GM12878 (cell line): ENCODE measurements at regions not wholly inside any gene's neighbourhood (a gene's known extent, or its start where the extent isn't known, plus 50 kb on each side); places are given as distances from the start of the nearest gene placed in this dataset.

Source experiments
- CUX1 ChIP-seq: IDR thresholded peaks from 2 replicates; pipeline ENCODE4 v1.6.1; 2012; ENCODE audit warnings: improper control_type of control experiment, low read depth, low read length; ENCODE audit not compliant: insufficient replicate concordance
- ELK1 ChIP-seq: IDR thresholded peaks from 2 replicates; pipeline ENCODE4 v1.6.1; 2012; ENCODE audit warnings: low read depth, low read length, improper control_type of control experiment
- MAX ChIP-seq: IDR thresholded peaks from 2 replicates; pipeline ENCODE4 v1.6.1; 2012; ENCODE audit warnings: low read depth, low read length, improper control_type of control experiment
- PKNOX1 ChIP-seq: fragments of 450-650 bp; IDR thresholded peaks from 2 replicates; pipeline ENCODE4 v1.6.1; 2016; ENCODE audit warnings: mild to moderate bottlenecking
- POU2F2 ChIP-seq: IDR thresholded peaks from 3 replicates; pipeline ENCODE4 v1.6.1; 2011; ENCODE audit warnings: low read depth, mild to moderate bottlenecking, low read length, borderline replicate concordance
- RUNX3 ChIP-seq: IDR thresholded peaks from 2 replicates; pipeline ENCODE4 v1.6.1; 2012; ENCODE audit warnings: low read length, inconsistent platforms
- SMC3 ChIP-seq: IDR thresholded peaks from 2 replicates; pipeline ENCODE4 v1.6.1; 2011; ENCODE audit warnings: low read length, improper control_type of control experiment, borderline replicate concordance
- SUZ12 ChIP-seq: fragments of 200-600 bp; sonication (generic); IDR thresholded peaks from one replicate; pipeline ENCODE4 v1.6.1; 2018; ENCODE audit warnings: antibody characterized with exemption, mild to moderate bottlenecking; ENCODE audit not compliant: unreplicated experiment
- TAF1 ChIP-seq: IDR thresholded peaks from 2 replicates; pipeline ENCODE4 v1.6.1; 2011; ENCODE audit warnings: mild to moderate bottlenecking, low read depth, low read length, borderline replicate concordance
- YY1 ChIP-seq: IDR thresholded peaks from 2 replicates; pipeline ENCODE4 v1.6.1; 2011; ENCODE audit warnings: low read depth, mild to moderate bottlenecking, low read length

- no peak for TF ChIP-seq CUX1
- no peak for TF ChIP-seq PKNOX1
- TF ChIP-seq ELK1, result no peak
- no peak for TF ChIP-seq SUZ12
- no peak for TF ChIP-seq MAX
- no peak for TF ChIP-seq POU2F2
- TF ChIP-seq YY1, result no peak
- no peak for TF ChIP-seq TAF1
- TF ChIP-seq RUNX3, result no peak
- TF ChIP-seq SMC3, result no peak
These were observed 88.6 kb upstream of the MAFB start (continued) for GRCh38 chr20:40777653-40778052.
